HG02970 (cell line): ENCODE measurements at regions not wholly inside any gene's neighbourhood (a gene's known extent, or its start where the extent isn't known, plus 50 kb on each side); places are given as distances from the start of the nearest gene placed in this dataset.

Experiments used
- ATAC-seq: cut with Tn5 transposase; IDR thresholded peaks from one replicate; pipeline ENCODE4 v1.9.1; 2021; ENCODE audit warnings: mild to moderate bottlenecking, moderate library complexity, moderate number of reproducible peaks; ENCODE audit not compliant: unreplicated experiment, low FRiP score

- ATAC-seq: no peak
Observed at GRCh38 chr1:37234941-37235418, 200.7 kb upstream of the GRIK3 start.

DNA sequence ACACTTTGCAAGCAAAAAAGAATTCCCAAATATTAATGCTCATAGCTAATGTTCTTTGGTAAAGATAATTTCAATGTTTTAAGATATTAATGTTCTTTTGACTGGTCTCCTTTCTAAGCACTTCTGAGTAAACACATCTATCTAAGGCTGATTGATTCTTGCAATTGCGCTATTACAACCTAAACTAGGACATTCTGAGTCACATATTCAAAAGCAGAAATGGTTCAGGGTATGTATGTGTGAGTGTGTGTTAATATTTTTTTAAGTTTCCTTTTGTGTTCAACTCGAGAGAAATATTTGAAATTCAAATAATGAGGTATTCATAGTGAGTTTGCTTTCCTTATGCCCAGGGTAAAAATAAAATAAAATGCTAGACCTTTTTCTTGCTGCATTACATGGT is 203.6 kb upstream of the GRIK3 start:
- ATAC-seq: no peak

DNA sequence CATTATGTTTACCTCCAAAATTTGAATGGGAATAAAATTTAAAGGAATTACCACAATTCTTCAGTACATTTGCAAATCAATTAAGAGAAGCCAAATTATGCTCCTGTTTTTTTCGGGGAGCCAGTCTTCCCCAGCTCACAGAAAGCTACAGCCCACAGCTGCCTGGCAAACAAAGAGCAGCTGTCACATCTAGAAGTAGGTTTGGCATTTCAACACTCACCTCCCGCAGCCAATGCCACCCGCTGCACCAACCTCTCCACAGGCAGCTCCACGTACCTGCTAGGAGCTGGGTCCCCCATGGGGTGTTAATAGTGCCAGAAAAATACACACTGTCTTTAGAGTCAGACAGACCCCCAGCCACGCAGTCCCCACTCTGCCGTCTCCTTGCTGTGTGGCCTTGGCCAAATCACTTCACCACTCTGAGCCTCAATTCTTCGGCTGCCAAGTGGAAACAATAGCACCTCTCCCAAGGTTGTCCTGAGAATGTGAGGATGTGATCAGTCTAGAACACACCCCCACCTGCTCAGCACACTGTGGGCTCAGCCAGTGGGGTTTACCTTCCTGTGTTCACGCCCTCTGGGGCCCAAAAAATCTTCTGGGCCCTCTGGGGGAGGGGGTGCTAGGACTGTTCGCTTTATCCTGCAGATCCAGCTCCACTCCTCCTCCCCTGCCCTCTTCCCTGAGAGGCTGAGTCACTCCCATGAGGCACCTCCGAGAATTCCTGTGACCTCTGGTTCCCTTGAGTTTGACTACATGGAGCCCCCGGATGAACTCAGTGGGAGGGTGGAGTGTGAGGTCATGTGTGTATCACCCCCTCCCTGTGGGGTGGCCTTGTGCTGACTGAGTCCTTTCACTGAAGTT is 204.3 kb upstream of the GRIK3 start:
- no peak for ATAC-seq

DNA sequence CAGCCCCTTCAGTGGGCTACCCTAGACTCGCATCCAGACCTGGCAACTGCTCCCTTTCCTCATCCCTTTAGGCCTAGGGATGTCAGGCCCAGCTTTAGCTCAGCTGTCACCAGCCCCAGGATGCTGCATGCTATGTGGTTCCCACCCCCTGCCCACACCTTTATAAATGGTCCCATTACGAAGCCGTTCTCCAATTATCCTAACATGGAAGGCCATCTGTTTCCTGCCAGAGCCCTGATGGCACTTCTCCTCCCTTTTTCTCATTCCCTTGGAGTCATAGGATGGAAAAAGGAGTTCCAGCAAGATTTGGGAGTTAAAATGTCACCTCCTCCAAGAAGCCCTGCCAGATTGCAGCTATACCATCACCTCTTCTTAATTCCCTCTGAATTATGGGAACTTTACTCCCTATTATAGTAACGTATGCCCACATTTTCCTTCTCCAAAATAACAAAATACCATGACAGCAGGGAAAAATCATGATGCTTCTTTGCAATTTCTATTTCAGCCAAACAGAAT is 205.0 kb upstream of the GRIK3 start:
- no peak for ATAC-seq

- no peak for ATAC-seq
Observed at GRCh38 chr1:37240897-37241296, 206.6 kb upstream of the GRIK3 start.

DNA sequence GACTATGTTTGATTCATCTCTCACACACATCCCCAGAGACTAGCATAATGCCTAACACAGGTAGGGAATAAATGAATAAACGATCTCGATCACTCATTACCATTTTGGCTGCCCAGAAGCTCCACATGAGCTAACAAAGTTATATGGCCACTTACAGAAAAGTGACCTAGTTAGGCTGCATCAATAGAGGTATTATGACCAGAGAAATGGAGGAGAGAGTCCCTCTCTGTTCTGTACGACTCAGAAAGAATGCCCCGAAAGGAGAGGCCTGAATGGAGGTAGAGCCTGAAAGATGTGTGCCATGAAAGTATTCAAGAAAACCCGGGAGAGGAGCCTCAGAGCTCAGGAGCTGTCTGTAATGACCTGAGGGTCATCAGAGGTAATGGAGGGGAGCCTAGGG is 208.2 kb upstream of the GRIK3 start:
- ATAC-seq: no peak

GRCh38 chr1:37243368-37244082 is 209.2 kb upstream of the GRIK3 start:
- ATAC-seq: no peak

DNA sequence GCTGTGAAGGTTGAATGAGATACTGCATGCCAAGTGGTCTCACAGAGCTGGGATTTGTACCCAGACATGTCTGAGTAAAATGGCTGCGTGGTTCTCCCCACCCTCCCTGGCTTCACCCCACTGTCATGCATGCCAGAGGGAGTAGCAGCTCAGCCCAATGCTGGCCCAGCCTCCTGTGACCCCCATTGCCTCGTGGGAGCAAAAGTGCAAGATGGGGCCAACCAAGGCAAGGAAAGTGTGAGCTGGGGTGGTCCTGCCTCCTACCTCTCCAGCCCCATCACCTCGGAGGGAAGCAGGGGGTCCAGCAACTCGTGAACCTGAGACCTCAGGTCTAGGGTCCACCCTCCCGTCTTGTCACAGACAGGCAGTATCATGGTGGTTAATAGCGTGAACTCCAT is 209.8 kb upstream of the GRIK3 start:
- ATAC-seq: no peak

- no peak for ATAC-seq
Observed at GRCh38 chr1:37244815-37245214, 210.5 kb upstream of the GRIK3 start.

DNA sequence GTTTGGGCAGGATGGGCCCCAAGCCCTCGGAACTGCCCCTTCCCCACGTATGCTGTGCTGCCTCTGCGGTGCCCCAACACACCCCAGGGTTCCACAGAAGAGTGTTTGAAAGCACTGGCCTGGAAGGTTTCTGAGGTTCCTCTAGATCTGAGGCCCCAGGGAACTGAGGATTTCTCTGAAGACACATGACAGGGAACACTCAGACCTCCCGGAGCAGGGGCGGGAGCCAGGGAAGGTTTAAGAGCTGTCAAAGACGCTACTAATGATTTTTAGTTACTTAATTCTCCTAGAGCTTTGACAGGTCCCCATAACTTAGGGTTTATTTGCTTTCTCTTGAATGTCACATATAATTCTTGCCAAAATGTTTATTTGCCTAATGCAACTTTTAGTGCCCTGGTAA is 212.3 kb upstream of the GRIK3 start:
- ATAC-seq: no peak

DNA sequence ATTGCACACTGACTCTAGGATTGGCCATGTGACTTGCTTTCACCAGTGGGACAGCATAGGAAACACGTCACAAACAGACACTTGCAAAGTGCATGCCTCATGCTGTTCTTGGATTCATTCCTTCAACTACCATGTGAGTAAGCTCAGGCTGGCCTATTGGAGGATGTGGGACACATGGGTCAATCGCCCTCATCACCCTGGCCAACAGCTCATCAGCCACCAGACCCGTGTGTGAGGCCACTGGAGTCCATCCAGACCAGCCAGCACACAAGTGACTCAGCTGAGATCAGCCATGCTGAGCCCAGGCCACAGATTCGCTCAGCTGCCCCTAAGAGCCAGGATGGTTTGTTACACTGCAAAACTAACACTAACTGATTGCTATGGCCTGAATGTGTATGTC is 216.1 kb upstream of the GRIK3 start:
- ATAC-seq: no peak

GRCh38 chr1:37255136-37255795 is 219.1 kb upstream of the ZC3H12A start:
- no peak for ATAC-seq

- no peak for ATAC-seq
Observed at GRCh38 chr1:37255868-37256267, 218.5 kb upstream of the ZC3H12A start.

DNA sequence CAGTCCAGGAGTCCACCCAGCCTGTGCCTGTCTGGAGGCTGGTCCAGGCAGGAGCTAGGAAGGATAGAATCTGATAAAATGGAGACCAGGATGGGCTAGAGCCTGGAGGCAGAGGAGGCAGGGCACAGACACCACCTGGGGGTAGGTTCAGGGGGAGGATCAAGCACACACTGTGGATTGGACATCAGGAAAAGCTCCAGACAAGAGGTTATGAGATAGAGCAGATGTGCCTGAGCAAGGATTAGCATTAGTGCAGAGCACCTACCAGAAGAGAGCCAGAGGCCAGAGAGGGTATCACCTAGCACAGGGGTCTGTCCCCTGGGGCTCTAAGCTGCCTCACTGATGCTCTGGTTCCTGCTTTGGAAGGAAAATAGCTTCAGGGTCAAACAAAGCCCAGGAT is 216.7 kb upstream of the ZC3H12A start:
- no peak for ATAC-seq

DNA sequence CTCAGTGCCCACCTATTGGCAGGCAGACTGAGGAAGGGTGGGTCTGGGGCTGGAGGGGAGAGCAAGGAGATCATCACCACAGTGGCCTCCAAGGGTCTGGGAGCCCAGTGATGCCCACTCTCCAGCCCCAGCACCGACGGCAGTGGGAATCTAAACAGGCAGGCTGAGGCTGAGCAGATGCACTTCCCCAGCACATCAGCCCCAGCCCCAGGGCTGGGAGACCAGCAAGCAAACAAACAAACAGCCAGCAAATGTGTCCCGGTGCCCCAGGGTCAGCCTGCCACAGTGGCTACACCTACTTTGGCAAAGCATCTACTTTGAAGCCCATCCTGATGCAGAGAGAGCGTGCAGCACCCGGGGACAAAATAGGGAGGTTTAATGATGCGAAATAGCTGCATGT is 216.3 kb upstream of the ZC3H12A start:
- ATAC-seq: no peak

DNA sequence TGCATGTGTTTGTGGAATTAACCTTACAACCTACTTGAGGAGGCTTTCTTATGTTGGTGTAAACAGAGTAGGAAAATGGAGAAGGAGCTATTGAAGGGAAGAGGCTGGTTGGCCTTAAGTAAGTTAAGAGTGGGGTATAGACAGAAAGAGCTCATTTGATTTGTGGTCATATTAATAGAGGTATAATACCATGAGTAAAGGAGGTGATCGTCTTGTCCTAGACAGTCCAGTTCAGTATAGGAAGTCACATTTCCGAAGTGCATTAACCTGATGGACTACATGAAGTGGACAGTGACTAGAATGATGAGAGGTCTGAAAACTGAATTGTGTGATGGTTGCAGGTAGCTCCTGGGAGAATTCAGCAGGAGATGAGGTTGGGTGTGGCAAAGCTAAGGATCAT is 215.4 kb upstream of the ZC3H12A start:
- no peak for ATAC-seq

DNA sequence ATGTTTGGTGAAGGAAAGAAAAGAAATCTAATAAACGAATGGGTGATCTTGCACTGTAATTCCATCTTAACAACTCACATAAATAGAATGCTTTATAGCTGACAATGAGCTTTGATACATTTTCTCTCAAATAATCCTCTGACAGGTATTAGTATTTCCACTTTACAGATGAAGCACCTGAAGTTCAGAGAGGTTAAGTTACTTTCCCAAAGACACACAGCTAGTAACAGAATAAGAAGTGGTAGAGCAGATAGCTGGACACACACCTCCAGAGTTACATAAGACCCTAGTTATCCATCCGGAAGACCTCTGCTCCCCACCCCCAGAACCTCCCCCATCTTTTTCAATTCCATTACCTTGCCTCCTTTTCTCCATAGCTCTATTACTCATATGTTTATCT is 213.3 kb upstream of the ZC3H12A start:
- no peak for ATAC-seq

GRCh38 chr1:37262439-37263170 is 211.8 kb upstream of the ZC3H12A start:
- no peak for ATAC-seq

DNA sequence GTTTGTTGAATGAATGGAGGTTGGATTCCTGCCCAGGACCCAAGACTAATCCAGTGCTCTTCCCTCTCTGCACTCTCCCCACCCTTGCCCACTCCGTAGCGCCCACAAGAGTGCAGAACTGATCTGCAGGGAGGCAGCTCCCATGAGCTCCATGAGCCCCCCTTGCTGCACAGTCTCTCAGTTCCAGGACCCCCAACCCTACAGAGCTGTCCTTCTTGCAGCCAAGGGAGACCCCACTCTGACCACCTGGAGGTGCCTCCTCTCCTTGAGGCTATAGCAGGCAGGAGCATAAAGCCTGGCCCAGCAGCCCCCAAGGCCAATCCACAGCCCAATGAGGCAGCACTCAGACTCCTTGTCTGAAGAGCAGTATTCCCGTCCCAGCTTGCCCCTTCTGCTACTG is 209.2 kb upstream of the ZC3H12A start:
- no peak for ATAC-seq
